Right lobe of liver (tissue), 4 donors: ENCODE measurements at regions not wholly inside any gene's neighbourhood (a gene's known extent, or its start where the extent isn't known, plus 50 kb on each side); places are given as distances from the start of the nearest gene placed in this dataset.

Experiments
- CTCF ChIP-seq, 4 donors: fragments of 200-600 bp in 3 of 4; fragments of 450-650 bp in 1 of 4; IDR thresholded peaks; one replicate each; pipeline versions ENCODE4 v1.5.1 to v1.8.0; 2016 to 2022; ENCODE audit warnings: antibody characterized with exemption in 4 of 4, mild to moderate bottlenecking in 2 of 4
- POLR2A ChIP-seq: fragments of 450-650 bp; IDR thresholded peaks from one replicate; pipeline ENCODE4 v1.6.1; 2017; ENCODE audit warnings: antibody characterized with exemption, mild to moderate bottlenecking
- donor health status: DM: no; HTN: no; CAD: no.
- donor health status: DM: no; HTN: no; CAD: no.
- donor health status: DM: no; HTN: yes; CAD: no.

- no peak for TF ChIP-seq CTCF (IDR thresholded peaks at IDR 0.05)
- TF ChIP-seq POLR2A: no peak
These were observed 179.7 kb upstream of the LPP start for GRCh38 chr3:187973977-187974870.
